HT1080 (cell line): ENCODE measurements at regions not wholly inside any gene's neighbourhood (a gene's known extent, or its start where the extent isn't known, plus 50 kb on each side); places are given as distances from the start of the nearest gene placed in this dataset.
"Not testable (repeated sequence)": the region's sequence is repeated elsewhere in the genome, so short reads cannot be mapped to it uniquely, and the experiment has no call there.

Source experiments
- DNase-seq: peaks from one replicate; pipeline ENCODE4 v3.0.0-alpha.2; 2015; ENCODE audit warnings: low read depth

DNA sequence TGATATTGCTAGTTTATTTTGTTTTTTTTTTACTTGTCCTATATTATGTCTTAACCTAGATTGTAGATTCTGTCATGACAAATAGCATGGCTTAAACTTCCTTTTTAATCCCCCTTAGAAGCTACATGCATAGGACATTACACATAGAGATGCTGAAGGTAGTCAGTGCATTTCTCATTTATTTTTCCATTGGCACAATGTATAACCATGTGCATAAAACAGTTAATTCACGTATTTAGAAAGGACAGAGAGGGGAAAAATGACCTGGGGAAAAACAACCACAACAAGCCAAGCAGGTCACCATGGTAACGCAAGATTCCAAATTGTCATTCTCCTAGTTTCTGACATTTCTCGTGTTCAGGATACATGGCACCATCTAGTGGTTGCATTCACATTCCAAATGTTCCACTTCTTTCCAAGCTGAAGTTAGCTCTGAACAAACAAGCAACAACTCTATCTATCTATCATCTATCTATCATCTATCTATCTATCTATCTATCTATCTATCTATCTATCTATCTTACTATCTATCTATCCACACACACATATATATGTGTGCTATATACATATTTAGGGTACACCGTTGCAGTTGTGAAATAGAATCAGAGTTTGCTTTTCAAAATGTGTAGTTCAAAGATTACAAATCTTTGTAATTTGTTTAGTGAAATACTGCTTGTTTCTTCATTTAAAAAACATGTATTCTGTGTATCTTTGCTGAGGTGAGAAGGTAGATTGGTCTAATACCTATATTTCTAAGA, 487.2 kb upstream of the ST8SIA4 start:
- DNase-seq = peak; percentile 54

GRCh38 chr5:101385276-101385675, 482.2 kb upstream of the ST8SIA4 start:
- no peak for DNase-seq

- no peak for DNase-seq
Measured at GRCh38 chr5:101370181-101370580, 467.1 kb upstream of the ST8SIA4 start.

DNA sequence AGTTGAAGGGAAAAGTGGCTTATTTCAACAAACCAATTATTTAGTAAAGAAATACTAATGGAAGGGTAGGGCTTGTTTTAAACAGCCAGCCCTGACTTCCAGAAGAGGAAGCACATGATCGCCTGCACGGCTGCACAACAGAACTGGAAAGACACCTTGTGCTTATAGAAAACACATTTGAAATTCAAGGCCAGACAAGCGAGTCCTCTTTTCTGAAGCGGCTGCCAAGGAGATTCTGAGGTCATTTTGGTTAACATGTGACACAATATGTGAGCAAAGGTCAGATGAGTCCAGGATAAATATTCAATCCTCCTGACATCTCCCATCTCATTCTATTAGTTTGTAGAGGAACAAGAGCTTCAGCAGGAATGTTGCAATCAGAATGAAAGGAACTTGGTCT, 461.4 kb upstream of the ST8SIA4 start:
- DNase-seq = no peak

DNA sequence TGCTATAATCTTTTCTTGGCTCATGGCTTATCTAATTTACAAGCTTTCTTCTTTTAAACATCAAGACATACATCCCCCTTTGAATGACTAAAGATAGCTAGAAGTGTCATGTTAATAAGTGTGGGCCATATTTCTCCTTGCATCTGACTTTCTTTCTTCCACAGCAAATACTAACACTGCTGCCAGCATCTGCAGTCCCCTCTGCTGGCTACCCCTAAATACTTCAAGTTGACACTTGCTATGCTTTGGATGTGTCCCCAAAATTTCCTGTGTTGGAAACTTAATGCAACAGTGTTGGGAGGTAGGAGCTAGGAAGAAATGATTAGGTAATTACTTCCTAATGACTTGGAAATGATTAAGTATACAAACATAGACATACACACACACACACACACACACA, 459.0 kb upstream of the ST8SIA4 start:
- no peak for DNase-seq

DNA sequence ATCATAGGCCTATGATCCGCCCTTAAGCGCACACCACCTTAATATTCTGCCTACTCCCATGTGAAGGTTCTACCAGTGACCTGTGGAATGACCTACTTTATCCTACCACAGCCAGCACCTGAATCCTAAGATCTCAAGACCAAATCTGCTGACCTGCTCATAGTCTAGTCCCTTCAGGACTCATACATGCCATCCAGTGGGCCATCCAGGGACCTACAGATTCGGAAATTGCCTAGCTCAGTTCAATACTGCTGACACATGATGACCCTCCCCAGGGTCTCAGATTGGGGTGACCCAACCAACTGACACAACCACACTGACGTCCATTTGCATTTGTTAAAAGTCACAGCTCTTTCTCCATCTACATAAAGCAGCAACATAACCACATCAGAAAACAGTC, 443.8 kb upstream of the ST8SIA4 start:
- DNase-seq = no peak

DNA sequence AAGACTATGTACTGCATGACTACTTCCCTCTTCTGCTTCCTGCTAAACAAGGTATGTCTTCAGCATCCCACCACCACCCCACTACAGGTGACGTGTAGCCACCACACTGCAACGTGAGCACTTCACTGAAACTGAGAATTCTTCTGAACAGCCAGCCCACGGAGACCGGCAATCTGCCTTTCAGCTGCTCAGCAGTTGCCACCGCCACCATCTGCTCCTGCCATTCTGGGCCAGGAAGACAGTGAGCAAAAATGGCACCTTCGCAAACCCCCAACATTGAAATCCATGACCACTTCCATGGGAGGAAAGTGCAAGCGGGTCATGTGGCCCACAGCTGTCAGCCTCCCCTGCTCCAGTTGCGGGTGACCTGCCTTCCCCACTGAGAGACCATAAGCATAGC, 443.4 kb upstream of the ST8SIA4 start:
- no peak for DNase-seq

GRCh38 chr5:101338226-101338625, 435.1 kb upstream of the ST8SIA4 start:
- no peak for DNase-seq

- no peak for DNase-seq
Measured at GRCh38 chr5:101327816-101328215, 424.7 kb upstream of the ST8SIA4 start.

DNA sequence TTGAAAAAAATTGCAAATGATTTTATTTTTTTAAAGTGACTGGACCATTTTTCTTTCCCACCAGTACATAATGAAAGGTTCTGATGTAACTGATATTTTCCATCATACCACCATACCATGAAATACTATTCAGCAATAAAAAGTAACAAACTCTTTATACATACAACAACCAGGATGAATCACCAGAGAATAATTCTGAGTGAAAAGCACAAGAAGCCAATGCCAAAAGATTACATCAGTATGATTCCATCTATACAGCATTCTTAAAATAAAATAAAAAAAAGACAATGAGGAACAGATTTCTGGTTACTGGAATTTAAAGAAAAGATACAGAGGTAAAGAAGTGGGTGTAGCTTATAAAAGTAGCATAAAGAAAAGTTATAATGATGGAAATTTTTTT, 423.7 kb upstream of the ST8SIA4 start:
- DNase-seq = no peak

GRCh38 chr5:101316401-101316800, 413.3 kb upstream of the ST8SIA4 start:
- DNase-seq = not testable (repeated sequence)

DNA sequence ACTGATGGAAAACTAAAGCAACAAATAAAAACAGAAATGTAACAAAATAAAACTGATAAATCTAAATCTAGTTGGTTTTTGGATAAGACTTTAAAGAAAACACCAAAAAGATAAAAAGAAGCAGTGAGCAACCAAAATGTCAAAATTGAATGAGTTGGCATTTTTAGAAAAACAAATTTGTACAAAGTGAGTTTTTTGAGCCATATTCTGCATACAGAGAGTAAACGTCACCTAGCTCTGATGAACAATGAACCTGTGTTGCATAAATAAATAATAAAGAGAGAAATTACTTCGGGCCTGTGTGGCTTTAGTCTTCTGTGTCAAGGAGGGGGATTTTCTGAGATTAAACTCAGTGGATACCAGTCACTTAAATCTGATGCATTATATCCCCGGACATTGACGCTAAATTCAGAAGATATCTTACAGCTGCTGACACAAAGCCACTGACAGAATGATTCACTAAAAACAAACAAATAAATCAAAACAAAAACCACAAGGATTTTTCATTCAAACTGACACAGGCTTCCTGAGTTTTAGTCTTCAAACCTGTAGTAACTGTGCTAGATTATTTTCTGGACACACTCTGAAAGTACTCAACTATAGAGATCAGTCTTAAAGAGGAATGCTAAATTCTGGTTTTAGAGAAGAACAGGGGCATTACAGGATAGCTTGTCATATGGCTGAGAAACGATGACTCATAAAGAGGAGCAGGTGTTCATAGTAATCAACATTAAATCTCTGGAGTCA, 403.5 kb upstream of the ST8SIA4 start:
- peak; percentile 28 for DNase-seq

- DNase-seq = no peak
Measured at GRCh38 chr5:101296477-101296876, 393.4 kb upstream of the ST8SIA4 start.

DNA sequence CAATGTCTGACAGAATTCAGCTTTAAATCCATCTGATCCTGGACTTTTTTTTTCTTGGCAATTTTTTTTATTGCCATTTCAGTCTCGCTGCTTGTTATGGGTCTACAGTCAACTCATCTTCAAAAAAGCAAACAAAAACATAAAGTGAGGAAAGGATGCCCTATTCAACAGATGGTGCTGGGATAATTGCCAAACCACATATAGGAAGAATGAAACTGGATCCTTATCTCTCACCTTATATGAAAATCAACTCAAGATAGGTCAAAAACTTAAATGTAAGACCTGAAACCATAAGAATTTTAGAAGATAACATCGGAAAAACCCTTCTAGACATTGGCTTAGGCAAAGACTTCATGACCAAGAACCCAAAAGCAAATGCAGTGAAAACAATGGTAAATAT, 389.1 kb upstream of the ST8SIA4 start:
- DNase-seq = no peak

DNA sequence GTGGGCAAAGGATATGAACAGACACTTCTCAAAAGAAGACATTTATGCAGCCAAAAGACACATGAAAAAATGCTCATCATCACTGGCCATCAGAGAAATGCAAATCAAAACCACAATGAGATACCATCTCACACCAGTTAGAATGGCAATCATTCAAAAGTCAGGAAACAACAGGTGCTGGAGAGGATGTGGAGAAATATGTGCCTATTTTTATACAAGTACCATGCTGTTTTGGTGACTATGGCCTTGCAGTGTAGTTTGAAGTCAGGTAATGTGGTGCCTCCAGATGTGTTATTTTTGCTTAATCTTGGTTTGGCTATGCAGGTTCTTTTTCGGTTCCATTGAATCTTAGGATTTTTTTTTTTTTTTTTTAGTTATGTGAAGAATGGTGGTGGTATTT, 387.7 kb upstream of the ST8SIA4 start:
- not testable (repeated sequence) for DNase-seq

DNA sequence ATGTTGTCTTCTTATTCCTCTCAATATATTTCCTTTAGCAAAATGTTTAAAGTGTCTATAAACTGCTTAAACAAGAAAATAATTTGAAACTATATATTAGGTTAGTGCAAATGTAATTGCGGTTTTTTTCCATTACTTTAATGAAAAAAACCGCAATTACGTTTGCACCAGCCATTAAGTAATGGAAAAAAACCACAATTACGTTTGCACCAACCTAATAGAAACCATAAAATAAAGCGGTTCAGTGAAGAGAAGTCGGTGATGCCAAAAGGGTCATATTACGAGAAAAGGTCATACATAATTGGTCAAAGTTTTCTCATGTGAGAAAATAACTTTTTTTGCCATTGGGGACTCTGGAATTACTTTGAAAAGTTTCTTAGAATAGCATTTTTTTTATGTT, 385.6 kb upstream of the ST8SIA4 start:
- DNase-seq = no peak

DNA sequence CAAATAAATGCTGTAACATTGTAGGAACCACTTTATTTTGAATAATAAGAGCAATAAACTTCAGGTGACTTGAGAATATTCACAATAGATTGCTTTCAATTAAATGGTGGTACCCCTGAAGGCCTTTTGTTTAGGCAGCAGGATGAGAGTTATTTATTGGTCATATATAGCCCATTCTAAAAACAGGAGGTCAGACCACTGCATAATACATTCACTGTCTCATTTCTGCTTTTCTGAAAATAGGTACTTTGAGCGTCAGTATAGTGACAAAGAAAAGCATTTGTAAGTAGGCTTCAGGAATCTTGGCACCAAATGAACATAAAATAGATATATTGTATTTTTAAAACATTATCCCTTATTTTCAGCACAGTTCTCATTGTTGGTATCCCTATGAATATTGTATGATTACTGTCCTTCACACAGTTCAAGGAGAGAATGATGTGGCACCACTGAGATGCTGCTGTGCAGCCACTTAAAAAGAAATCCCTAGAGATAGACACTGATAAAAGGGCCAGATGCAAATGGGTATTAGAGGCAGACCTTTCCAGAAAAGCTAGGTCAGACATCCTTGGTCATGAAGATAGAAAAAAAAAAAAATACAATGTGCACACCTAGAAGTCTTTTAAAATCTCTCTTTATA, 381.8 kb upstream of the ST8SIA4 start:
- no peak for DNase-seq

DNA sequence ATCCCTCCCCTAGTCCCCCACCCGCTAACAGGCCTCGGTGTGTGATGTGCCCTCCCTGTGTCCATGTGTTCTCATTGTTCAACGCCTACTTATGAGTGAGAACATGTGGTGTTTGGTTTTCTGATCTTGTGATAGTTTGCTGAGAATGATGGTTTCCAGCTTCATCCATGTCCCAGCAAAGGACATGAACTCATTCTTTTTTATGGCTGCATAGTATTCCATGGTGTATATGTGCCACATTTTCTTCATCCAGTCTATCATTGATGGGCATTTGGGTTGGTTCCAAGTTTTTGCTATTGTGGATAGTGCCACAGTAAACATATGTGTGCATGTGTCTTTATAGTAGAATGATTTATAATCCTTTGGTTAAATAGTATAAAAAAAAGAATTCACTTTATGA, 380.9 kb upstream of the ST8SIA4 start:
- DNase-seq = not testable (repeated sequence)

GRCh38 chr5:101278917-101279316, 375.8 kb upstream of the ST8SIA4 start:
- no peak for DNase-seq

GRCh38 chr5:101278011-101278687, 375.1 kb upstream of the ST8SIA4 start:
- DNase-seq = peak; percentile 63

- DNase-seq = no peak
Measured at GRCh38 chr5:101271945-101272344, 368.9 kb upstream of the ST8SIA4 start.

GRCh38 chr5:101271416-101271815, 368.3 kb upstream of the ST8SIA4 start:
- DNase-seq = no peak
